Nucleus accumbens (tissue), 56 donors: ENCODE measurements at regions not wholly inside any gene's neighbourhood (a gene's known extent, or its start where the extent isn't known, plus 50 kb on each side); places are given as distances from the start of the nearest gene placed in this dataset.
A peak's percentile ranks its signal among the peaks of the same experiment; 100 is the strongest.

ENCODE experiments used
- DNase-seq, 56 donors: peaks; one replicate each; lab custom pipeline; 2025; lab: John Stamatoyannopoulos, UW

GRCh38 chr21:36554411-36555157 lies 74.7 kb upstream of the CLDN14 start:
- DNase-seq, result no peak

GRCh38 chr21:36555199-36555800 lies 75.4 kb upstream of the CLDN14 start:
- DNase-seq, result no peak

GRCh38 chr21:36557316-36557715 lies 77.4 kb upstream of the CLDN14 start:
- no peak for DNase-seq

GRCh38 chr21:36560933-36561575 lies 81.1 kb upstream of the CLDN14 start:
- no peak for DNase-seq

GRCh38 chr21:36563341-36563926 lies 83.5 kb upstream of the CLDN14 start:
- DNase-seq, result no peak

GRCh38 chr21:36564647-36565046 lies 84.7 kb upstream of the CLDN14 start:
- DNase-seq, result no peak

GRCh38 chr21:36565540-36565939 lies 85.6 kb upstream of the CLDN14 start:
- DNase-seq, result no peak

GRCh38 chr21:36566644-36567043 lies 86.7 kb upstream of the CLDN14 start:
- no peak for DNase-seq

- DNase-seq, result no peak
These were observed 87.4 kb upstream of the CLDN14 start for GRCh38 chr21:36567216-36567885.

GRCh38 chr21:36569511-36569910 lies 89.6 kb upstream of the CLDN14 start:
- no peak for DNase-seq

GRCh38 chr21:36571556-36571955 lies 91.6 kb upstream of the CLDN14 start:
- DNase-seq, result no peak

- DNase-seq, result no peak
These were observed 92.1 kb upstream of the CLDN14 start for GRCh38 chr21:36572039-36572438.

- DNase-seq, result no peak
These were observed 95.4 kb upstream of the CLDN14 start for GRCh38 chr21:36575306-36575705.

GRCh38 chr21:36576441-36576840 lies 96.5 kb upstream of the CLDN14 start:
- DNase-seq, result peak in 6 of 56 donors; percentile 1 to 31 (median 4)

GRCh38 chr21:36579898-36580297 lies 100.0 kb upstream of the CLDN14 start:
- no peak for DNase-seq

- no peak for DNase-seq
These were observed 102.3 kb upstream of the CLDN14 start for GRCh38 chr21:36582271-36582670.

- DNase-seq, result no peak
These were observed 103.7 kb upstream of the CLDN14 start for GRCh38 chr21:36583591-36583990.

- no peak for DNase-seq
These were observed 105.3 kb upstream of the CLDN14 start for GRCh38 chr21:36584980-36585940.

GRCh38 chr21:36587388-36587787 lies 107.5 kb upstream of the CLDN14 start:
- no peak for DNase-seq
